22Rv1 (cell line): ENCODE measurements at regions not wholly inside any gene's neighbourhood (a gene's known extent, or its start where the extent isn't known, plus 50 kb on each side); places are given as distances from the start of the nearest gene placed in this dataset.

ENCODE experiments used
- CTCF ChIP-seq: fragments of 450-650 bp; IDR thresholded peaks from 2 replicates; pipeline ENCODE4 v1.5.1; 2017; ENCODE audit warnings: mild to moderate bottlenecking
- ZFX ChIP-seq: fragments of 450-650 bp; IDR thresholded peaks from 2 replicates; pipeline ENCODE4 v1.6.1; 2017; ENCODE audit warnings: antibody characterized with exemption, borderline replicate concordance

GRCh38 chr10:129381741-129382140, 85.3 kb upstream of the MGMT start:
- TF ChIP-seq CTCF (no peak), ZFX (no peak)
